SJCRH30 (cell line): ENCODE measurements at regions not wholly inside any gene's neighbourhood (a gene's known extent, or its start where the extent isn't known, plus 50 kb on each side); places are given as distances from the start of the nearest gene placed in this dataset.
"Not testable (repeated sequence)": the region's sequence is repeated elsewhere in the genome, so short reads cannot be mapped to it uniquely, and the experiment has no call there.

Source experiments
- DNase-seq, 2 experiments: peaks; one replicate each; pipeline ENCODE4 v3.0.0-alpha.2; 2015 to 2020
- H3K27ac ChIP-seq: fragments of 250-450 bp; sonication (Bioruptor Pico); 2 replicates; pipeline ENCODE4 v1.5.1; 2020; ENCODE audit warnings: mild to moderate bottlenecking, moderate library complexity
- H3K27me3 ChIP-seq: fragments of 250-450 bp; sonication (Bioruptor Pico); 2 replicates; pipeline ENCODE4 v1.5.1; 2020; ENCODE audit warnings: mild to moderate bottlenecking, moderate library complexity
- H3K36me3 ChIP-seq: fragments of 250-450 bp; sonication (Bioruptor Pico); 2 replicates; pipeline ENCODE4 v1.5.1; 2020; ENCODE audit warnings: mild to moderate bottlenecking, moderate library complexity
- H3K4me1 ChIP-seq: fragments of 250-450 bp; sonication (Bioruptor Pico); 2 replicates; pipeline ENCODE4 v1.5.1; 2020; ENCODE audit warnings: mild to moderate bottlenecking, moderate library complexity
- H3K4me3 ChIP-seq: fragments of 250-450 bp; sonication (Bioruptor Pico); 2 replicates; pipeline ENCODE4 v1.5.1; 2020; ENCODE audit warnings: mild to moderate bottlenecking, moderate library complexity
- H3K9me3 ChIP-seq: fragments of 250-450 bp; sonication (Bioruptor Pico); replicated peaks from 2 replicates; pipeline ENCODE4 v1.5.1; 2020; ENCODE audit warnings: mild to moderate bottlenecking, moderate library complexity

DNA sequence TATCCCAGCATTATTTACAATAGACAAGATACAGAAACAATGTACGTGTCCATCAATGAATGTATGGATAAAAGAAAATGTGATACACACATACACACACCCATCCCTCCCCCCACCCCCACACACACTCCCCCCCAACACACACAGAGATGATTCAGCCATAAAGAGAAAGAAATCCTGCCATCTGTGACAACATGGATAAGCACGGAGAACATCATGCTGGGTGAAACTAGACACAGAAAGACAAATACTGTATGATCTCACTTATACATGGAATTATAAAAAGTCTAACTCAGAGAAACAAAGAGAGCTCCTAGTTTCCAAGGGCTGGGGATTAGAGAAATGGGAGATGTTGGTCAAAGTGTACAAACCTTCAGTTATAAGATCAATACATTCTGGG lies 104.8 kb upstream of the LY86 start:
- H3K36me3 ChIP-seq = no peaks in the 10 kb centered on the region
- no peak overlapping the region for H3K4me3 ChIP-seq

DNA sequence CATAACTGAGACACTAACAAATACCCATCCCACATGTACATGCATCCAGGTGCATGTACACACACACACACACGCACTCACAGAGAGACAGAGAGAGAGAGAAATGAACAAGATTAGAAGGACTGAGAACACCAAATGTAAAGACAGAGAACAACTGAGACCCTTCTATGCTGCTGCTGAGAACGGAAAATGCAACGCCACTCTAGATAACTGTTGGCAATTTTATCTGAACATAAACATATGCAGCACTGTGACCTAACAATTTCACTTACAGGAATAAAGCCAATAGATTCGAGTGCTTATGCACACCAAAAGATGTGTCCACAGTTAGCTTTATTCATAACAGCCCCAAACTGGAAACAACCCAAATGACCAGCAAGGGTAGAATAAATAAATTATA lies 103.8 kb upstream of the LY86 start:
- H3K4me1 ChIP-seq = no peaks in the 10 kb centered on the region
- no peak overlapping the region for H3K27ac ChIP-seq
- H3K27me3 ChIP-seq = no peaks in the 10 kb centered on the region
- no peak overlapping the region for H3K4me3 ChIP-seq
- H3K9me3 ChIP-seq = no peaks in the 10 kb centered on the region
- no peak for DNase-seq
- no peaks in the 10 kb centered on the region for H3K36me3 ChIP-seq

More for the DNA sequence above, 104.8 kb upstream of the LY86 start:
- no peak overlapping the region for H3K27ac ChIP-seq
- no peaks in the 10 kb centered on the region for H3K9me3 ChIP-seq
- no peaks in the 10 kb centered on the region for H3K27me3 ChIP-seq
- no peaks in the 10 kb centered on the region for H3K4me1 ChIP-seq
- DNase-seq = no peak

DNA sequence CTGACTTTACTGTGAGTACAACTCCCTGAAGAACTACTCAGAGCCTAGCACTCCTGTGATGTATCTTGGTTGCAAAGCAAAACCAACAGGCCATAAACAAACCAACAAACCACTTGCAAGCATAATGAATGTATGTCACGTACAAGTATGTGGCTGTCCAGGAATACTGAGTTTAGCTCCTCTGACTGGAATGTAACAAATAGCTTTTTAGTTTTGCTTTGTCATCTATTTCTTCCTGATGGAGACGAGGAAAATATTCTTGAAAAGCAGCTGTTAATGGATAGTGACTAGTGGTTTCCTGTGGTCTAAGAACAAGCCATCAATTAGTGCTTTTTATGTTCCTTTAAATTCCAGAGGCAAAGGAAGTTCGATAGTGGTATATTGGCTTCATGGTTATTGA lies 101.9 kb upstream of the LY86 start:
- no peaks in the 10 kb centered on the region for H3K9me3 ChIP-seq
- H3K27me3 ChIP-seq = no peaks in the 10 kb centered on the region
- H3K27ac ChIP-seq = no peak overlapping the region
- H3K36me3 ChIP-seq = no peaks in the 10 kb centered on the region
- H3K4me1 ChIP-seq = no peaks in the 10 kb centered on the region
- H3K4me3 ChIP-seq = no peak overlapping the region
- no peak for DNase-seq

DNA sequence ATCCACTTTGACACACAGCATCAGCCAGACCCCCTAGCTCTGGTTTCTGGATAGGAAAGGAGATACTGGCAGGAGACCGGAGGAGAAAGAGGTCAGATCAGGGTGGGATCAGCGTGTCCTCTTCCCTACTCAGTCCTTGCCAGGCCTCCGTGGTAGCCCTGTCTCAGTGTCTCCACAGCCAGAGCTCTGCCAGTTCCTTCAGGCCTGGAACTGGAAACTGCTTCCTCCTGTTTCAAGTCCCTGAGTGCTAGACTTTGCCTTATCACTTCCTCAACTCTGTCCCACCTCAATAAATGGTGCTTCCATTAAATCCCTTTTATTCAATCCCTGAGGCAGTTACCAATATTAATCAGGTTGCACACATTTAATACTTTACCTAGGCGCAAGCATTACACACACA lies 96.8 kb upstream of the LY86 start:
- Histone ChIP-seq H3K27ac (no peak overlapping the region), H3K27me3 (no peaks in the 10 kb centered on the region), H3K4me3 (no peak overlapping the region), H3K4me1 (no peaks in the 10 kb centered on the region), H3K9me3 (no peaks in the 10 kb centered on the region), H3K36me3 (no peaks in the 10 kb centered on the region)
- no peak for DNase-seq

DNA sequence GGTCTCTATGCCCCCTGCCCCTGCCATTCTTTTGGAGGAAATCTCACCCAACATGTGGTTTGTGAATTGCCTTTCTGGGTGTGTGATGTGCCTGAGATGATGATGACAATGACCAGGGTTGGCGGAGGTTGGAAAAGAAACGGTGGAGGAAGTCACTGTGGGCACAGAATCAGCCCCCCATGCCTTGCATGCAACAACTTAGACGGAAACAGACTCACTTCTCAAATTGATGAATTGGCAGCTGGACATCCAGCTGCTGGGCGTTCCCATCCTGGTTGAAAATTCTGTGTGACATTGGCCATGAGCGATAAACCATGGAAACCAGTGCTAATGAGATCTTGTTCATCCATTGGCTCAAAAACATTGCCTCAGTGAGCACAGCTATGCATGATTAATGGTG lies 95.8 kb upstream of the LY86 start:
- H3K4me3 ChIP-seq = no peak overlapping the region

DNA sequence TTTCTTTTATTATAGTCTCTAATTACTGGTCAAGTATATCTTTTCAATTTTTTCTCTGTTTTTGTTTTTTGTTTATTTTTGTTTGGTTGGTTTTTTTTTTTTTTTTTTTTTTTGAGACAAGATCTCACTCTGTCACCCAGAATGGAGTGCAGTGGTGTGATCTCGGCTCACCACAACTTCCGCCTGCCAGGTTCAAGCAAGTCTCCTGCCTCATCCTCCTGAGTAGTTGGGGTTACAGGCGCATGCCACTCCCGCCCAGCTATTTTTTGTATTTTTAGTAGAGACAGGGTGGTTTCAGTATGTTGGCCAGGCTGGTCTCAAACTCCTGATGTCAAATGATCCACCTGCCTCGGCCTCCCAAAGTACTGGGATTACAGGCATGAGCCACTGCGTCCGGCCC lies 94.4 kb upstream of the LY86 start:
- DNase-seq, H3K9me3 ChIP-seq: not testable (repeated sequence)

More for the DNA sequence above, 95.8 kb upstream of the LY86 start:
- Histone ChIP-seq H3K27me3 (no peaks in the 10 kb centered on the region), H3K9me3 (no peaks in the 10 kb centered on the region), H3K36me3 (no peaks in the 10 kb centered on the region), H3K27ac (no peak overlapping the region), H3K4me1 (no peaks in the 10 kb centered on the region)
- DNase-seq = no peak

DNA sequence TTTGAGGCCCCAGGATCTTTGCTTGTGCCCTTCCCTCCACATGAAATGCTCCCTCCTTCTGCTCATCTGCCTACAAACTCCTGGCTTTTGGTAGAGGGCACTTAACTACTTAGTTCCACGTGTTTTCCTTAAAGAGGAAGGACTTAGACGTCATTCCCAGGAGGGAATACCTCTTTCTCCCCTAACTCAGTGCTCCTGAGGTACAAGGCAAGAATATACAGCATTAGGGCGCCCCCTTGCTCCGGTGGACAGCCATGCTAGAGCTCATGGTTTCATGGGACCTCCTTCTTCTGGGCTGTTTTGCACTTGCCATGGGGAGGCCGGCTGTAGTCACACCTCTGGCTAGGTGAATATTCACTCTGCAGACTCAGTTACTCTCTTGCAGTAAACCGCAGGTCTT lies 93.8 kb upstream of the LY86 start:
- no peaks in the 10 kb centered on the region for H3K4me1 ChIP-seq
- H3K36me3 ChIP-seq = no peaks in the 10 kb centered on the region
- no peak overlapping the region for H3K4me3 ChIP-seq
- peak; percentile 36 to 67 for DNase-seq
- H3K9me3 ChIP-seq = no peaks in the 10 kb centered on the region
- no peak overlapping the region for H3K27ac ChIP-seq
- H3K27me3 ChIP-seq = no peaks in the 10 kb centered on the region

More for the DNA sequence above, 94.4 kb upstream of the LY86 start:
- not testable (repeated sequence) for H3K36me3 ChIP-seq, H3K27ac ChIP-seq, H3K4me1 ChIP-seq, H3K27me3 ChIP-seq, H3K4me3 ChIP-seq

DNA sequence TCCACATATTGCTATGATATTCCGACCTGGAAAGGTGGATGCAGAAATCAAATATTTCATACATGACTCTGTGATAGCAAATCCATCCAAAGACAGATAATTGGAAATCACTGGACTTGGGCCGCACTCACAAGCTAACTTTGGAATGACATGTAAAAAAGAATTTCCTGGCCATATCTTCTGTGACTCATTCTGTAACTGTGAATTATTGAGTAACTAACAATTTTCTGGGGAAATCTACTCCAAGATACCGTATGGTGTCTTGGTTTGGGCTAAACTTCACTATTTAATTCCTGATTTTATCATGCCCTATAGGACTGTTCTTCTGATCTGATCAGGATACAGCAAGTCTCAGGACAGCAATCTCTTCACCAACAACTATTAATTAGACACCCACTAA lies 92.7 kb upstream of the LY86 start:
- H3K4me1 ChIP-seq = no peaks in the 10 kb centered on the region
- H3K27me3 ChIP-seq = no peaks in the 10 kb centered on the region
- DNase-seq = no peak
- no peaks in the 10 kb centered on the region for H3K36me3 ChIP-seq
- H3K4me3 ChIP-seq = no peak overlapping the region
- no peaks in the 10 kb centered on the region for H3K9me3 ChIP-seq
- no peak overlapping the region for H3K27ac ChIP-seq

DNA sequence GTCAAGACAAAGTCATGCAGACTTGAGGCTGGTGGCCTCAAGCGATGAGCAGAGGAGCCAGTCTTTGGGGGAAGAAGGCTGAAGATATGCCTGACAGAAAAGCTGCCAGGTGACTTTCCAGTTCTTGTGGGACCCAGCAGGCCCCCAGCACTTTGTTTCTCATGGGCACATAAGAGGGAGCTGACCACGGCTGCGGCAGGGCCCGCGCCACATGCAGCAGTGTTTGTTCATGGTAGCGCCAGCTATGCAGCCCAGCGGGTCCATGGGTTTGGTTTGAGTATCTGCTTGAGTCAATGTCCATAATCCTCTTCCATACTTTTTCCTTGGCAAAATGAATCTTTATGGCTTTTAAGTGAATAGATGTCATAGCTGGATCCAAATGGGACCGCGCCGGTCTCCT lies 91.0 kb upstream of the LY86 start:
- Histone ChIP-seq H3K4me3 (no peak overlapping the region), H3K36me3 (no peaks in the 10 kb centered on the region)
- no peak for DNase-seq

DNA sequence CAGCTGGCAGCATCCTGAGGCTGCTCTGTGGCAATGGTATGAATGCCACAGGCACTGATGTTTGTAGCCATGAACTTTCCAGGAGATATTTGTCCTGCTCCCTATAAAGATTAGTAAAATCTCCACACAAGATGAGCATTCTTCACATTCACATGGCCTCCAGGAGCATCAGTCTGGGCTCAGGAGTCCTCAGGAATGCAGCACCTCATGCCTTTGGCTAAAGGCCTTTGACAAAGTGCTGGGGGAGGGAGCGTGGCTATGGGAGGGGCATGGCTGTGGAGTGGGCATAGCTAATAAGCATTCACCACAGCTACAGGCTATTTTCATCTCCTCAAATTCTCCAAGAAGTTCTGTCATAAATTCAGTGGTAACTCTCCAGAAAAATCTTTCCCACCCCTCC lies 90.5 kb upstream of the LY86 start:
- H3K9me3 ChIP-seq = no peaks in the 10 kb centered on the region
- no peaks in the 10 kb centered on the region for H3K36me3 ChIP-seq
- no peak for DNase-seq
- H3K4me3 ChIP-seq = no peak overlapping the region
- no peaks in the 10 kb centered on the region for H3K4me1 ChIP-seq
- H3K27me3 ChIP-seq = no peaks in the 10 kb centered on the region
- H3K27ac ChIP-seq = no peak overlapping the region

More for the DNA sequence above, 91.0 kb upstream of the LY86 start:
- H3K27me3 ChIP-seq = no peaks in the 10 kb centered on the region
- no peaks in the 10 kb centered on the region for H3K9me3 ChIP-seq
- no peaks in the 10 kb centered on the region for H3K4me1 ChIP-seq
- no peak overlapping the region for H3K27ac ChIP-seq

DNA sequence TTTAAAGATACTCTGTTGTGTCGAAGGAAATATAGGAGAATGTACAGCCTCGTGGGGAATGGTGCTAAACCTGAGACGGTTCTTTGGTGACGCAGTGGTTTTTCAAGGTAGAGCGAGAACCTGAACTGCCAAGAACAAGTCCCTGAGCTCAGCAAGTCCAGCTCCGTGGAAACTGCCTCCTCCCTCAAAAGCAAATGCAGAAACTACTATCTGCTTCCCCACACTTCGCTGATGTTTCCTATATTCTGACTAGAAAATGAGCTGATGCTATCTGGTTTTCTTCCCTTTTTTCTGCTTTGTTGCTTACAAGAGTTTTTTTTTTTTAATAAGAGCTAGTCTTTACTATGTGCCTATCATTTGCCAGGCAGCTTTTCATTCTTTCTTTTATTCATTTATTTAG lies 85.3 kb upstream of the LY86 start:
- DNase-seq = no peak
- no peaks in the 10 kb centered on the region for H3K4me1 ChIP-seq
- no peaks in the 10 kb centered on the region for H3K27me3 ChIP-seq
- H3K36me3 ChIP-seq = no peaks in the 10 kb centered on the region
- H3K9me3 ChIP-seq = no peaks in the 10 kb centered on the region
- H3K4me3 ChIP-seq = no peak overlapping the region
- H3K27ac ChIP-seq = no peak overlapping the region

DNA sequence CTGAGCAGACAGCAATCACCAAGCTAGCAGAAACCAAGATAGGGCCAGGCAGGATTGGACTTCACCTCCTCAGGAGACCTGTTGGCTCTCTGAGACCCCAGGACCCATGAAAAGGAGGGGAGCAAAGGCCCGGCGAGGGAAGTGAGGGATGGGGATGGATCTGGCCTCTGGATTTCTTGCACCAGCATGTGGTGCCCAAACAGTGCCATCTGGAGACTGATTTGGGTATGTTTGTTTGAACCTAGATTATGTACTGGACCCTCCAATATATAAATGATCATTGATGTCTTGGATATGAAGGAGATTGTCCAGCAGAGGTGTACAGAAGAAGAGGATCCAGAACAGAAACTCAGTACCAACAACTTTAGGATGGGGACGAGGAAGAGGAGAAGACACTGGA lies 83.4 kb upstream of the LY86 start:
- no peak for DNase-seq
- H3K4me3 ChIP-seq = no peak overlapping the region
- no peak overlapping the region for H3K27ac ChIP-seq
- no peaks in the 10 kb centered on the region for H3K9me3 ChIP-seq
- H3K27me3 ChIP-seq = no peaks in the 10 kb centered on the region
- no peaks in the 10 kb centered on the region for H3K4me1 ChIP-seq
- no peaks in the 10 kb centered on the region for H3K36me3 ChIP-seq

DNA sequence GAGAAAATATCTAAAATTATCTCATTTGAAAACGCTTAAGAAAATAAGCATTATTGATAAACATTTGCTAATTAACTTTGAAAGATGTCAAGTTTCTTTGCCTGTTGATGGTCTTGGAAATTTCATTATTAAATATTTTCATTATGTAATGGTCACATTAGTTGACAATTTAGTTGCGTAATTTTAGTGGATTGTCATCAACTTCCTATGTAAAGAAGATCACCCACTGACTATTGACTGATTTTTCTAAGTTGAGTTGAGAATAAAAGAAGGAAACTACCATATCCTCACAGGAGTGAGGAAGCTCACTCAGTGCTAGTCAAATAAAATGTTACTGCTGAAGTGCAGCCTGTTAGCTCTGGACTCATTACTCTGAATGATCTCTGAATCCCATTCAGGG lies 79.9 kb upstream of the LY86 start:
- no peaks in the 10 kb centered on the region for H3K9me3 ChIP-seq
- no peaks in the 10 kb centered on the region for H3K27me3 ChIP-seq
- no peak for DNase-seq
- H3K27ac ChIP-seq = no peak overlapping the region
- no peak overlapping the region for H3K4me3 ChIP-seq
- H3K4me1 ChIP-seq = peaks cover 13% of the 10 kb centered on the region
- no peaks in the 10 kb centered on the region for H3K36me3 ChIP-seq

DNA sequence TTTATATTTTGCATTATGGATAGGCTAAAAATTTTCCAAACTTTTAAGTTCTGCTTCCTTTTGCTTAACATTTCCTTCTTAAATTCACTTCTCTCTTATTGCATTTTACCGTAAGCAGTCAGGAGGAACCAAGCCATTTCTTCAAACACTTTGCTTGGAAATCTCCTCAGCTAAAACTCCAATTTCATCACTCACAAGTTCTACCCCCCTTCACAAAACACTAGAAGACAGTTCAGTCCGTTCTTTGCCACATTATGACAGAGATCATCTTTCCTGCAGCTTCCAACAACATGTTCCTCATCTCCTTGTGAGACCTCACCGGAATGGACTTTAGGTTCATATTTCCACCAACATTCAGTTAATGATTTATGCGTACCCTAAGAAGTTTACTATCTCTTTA lies 79.2 kb upstream of the LY86 start:
- Histone ChIP-seq H3K4me3 (no peak overlapping the region), H3K36me3 (no peaks in the 10 kb centered on the region), H3K4me1 (peaks cover 13% of the 10 kb centered on the region), H3K27me3 (no peaks in the 10 kb centered on the region), H3K27ac (no peak overlapping the region), H3K9me3 (no peaks in the 10 kb centered on the region)
- DNase-seq = no peak

DNA sequence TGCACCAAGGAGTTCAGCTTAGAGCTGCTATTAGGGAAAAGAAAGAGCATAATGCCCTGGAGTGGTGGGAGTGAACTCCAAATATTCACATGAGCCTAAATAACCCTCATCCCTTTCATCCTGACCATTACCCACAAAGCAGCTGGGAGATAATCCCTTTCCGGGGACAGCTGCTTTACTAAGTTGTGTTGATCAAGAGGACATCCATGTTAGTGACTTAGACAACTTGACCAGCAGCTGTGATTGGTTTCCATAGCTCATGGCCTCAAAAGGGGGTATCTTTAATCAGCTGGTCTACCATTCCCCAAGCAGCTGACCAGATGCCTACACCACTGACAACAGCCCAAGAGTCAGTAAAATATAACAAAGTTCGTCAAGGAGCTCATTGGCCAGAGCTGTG lies 75.8 kb upstream of the LY86 start:
- DNase-seq = peak; percentile 61 to 86
- no peaks in the 10 kb centered on the region for H3K36me3 ChIP-seq
- peak overlapping the region; percentile 43 for H3K27ac ChIP-seq

DNA sequence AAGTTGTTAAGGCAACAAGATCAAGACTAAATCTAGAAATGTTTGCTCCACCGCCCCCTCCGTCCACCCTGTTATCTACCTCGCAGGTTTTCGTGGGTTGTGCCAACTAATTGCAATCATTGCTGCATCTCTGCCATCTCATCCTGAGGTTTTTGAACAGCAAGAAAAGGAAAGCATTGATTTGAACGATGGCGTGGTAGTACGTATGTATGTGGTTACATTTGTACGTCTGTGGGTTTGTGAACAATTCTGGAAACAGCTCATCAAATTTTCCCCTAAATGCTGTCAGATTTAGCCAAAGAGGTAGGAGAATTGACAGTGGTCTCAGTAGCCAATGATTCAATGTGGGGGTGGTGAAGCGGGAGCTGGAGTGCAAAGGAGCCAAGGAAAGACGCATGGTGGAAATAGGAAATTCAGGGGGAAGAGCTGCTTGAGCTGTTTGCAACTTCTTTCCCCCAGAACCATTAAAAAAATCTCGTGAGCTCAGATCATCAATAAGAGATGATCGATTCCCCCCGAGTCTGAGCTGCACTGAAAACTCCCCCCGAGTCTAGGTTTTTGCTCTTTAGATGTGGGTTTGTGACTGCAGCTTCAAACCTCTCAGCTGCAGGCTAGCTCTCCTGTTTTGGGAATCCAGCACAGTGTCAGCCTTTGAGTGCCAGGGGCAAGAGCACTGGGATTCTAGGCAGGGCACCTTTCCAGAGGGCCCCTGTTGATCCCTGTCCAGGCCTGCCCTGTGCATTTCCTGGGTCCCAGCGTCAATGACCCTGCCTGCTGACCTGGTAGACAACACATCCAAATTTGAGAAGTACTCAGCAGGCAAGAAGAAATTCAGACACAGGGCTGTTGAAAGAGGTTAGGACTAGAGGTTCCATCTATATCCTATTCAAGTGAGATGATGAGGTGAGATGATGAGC lies 72.6 kb upstream of the LY86 start:
- H3K27ac ChIP-seq = no peak overlapping the region
- DNase-seq = no peak
- no peaks in the 10 kb centered on the region for H3K27me3 ChIP-seq
- no peaks in the 10 kb centered on the region for H3K36me3 ChIP-seq
- H3K9me3 ChIP-seq = no peaks in the 10 kb centered on the region
- peaks cover 13% of the 10 kb centered on the region for H3K4me1 ChIP-seq
- no peak overlapping the region for H3K4me3 ChIP-seq

More for the DNA sequence above, 75.8 kb upstream of the LY86 start:
- Histone ChIP-seq H3K9me3 (no peaks in the 10 kb centered on the region), H3K4me1 (peaks cover 13% of the 10 kb centered on the region), H3K4me3 (no peak overlapping the region), H3K27me3 (no peaks in the 10 kb centered on the region)
